ENCODE measurements at regions not wholly inside any gene's neighbourhood (a gene's known extent, or its start where the extent isn't known, plus 50 kb on each side); places are given as distances from the start of the nearest gene placed in this dataset.

DNA sequence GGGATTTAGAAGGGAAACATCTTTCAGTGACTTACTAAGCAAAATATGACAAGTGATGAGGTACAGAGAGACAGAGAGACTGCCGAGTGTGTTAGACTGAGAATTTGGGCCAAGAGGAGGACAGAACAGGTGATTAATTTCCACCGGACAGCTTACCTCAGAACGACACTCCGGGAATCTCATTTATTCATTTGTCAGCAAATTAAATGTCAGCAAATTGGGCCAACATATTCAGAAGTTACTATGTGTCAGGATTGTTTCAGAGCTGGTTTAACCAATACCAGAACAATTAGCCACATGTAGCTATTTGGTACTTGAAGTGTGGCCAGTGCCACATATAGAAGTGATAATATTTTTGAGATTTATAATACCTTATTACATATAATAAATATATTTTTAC is 232.6 kb upstream of the CNTN3 start:
- no peaks in the 10 kb centered on the region for H3K27me3 ChIP-seq (ENCODE audit: control insufficient read depth in 4 of 4, insufficient read depth in 4 of 4, low read length in 3 of 4)
- WGBS, result 84% methylated on average over 4 of the region's 4 CpGs
- no peak overlapping the region for H3K4me3 ChIP-seq (ENCODE audit: low read depth in 1 of 3, low read length in 3 of 3)
- H3K4me1 ChIP-seq (ENCODE audit: control insufficient read depth in 4 of 4, insufficient read depth in 4 of 4, low read length in 3 of 4), result no peaks in the 10 kb centered on the region
- H3K36me3 ChIP-seq (ENCODE audit: control insufficient read depth in 4 of 4, insufficient read depth in 3 of 4, low read depth in 1 of 4, low read length in 3 of 4), result no peaks in the 10 kb centered on the region
- H3K27ac ChIP-seq (ENCODE audit: low read depth in 1 of 2, low read length in 2 of 2), result no peak overlapping the region
- TF ChIP-seq RAD21 (IDR thresholded peaks at IDR 0.05) (no peak), JUND (IDR thresholded peaks at IDR 0.05) (no peak), TAF1 (conservative IDR thresholded peaks at IDR 0.05) (no peak), HNF4A (conservative IDR thresholded peaks at IDR 0.05) (no peak), RXRA (IDR thresholded peaks at IDR 0.05) (no peak), GABPA (IDR thresholded peaks at IDR 0.05 in 1 of 2, conservative IDR thresholded peaks at IDR 0.05 in 1 of 2) (no peak), FOXA1 (IDR thresholded peaks at IDR 0.05) (no peak), YY1 (IDR thresholded peaks at IDR 0.05) (no peak), EGR1 (IDR thresholded peaks at IDR 0.05; ENCODE audit: low read depth in 2 of 2) (no peak), HNF4G (IDR thresholded peaks at IDR 0.05) (no peak), FOXA2 (IDR thresholded peaks at IDR 0.05) (no peak), NR2F2 (IDR thresholded peaks at IDR 0.05) (no peak)
- TF ChIP-seq, protein P1, sequence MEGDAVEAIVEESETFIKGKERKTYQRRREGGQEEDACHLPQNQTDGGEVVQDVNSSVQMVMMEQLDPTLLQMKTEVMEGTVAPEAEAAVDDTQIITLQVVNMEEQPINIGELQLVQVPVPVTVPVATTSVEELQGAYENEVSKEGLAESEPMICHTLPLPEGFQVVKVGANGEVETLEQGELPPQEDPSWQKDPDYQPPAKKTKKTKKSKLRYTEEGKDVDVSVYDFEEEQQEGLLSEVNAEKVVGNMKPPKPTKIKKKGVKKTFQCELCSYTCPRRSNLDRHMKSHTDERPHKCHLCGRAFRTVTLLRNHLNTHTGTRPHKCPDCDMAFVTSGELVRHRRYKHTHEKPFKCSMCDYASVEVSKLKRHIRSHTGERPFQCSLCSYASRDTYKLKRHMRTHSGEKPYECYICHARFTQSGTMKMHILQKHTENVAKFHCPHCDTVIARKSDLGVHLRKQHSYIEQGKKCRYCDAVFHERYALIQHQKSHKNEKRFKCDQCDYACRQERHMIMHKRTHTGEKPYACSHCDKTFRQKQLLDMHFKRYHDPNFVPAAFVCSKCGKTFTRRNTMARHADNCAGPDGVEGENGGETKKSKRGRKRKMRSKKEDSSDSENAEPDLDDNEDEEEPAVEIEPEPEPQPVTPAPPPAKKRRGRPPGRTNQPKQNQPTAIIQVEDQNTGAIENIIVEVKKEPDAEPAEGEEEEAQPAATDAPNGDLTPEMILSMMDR (IDR thresholded peaks at IDR 0.05; ENCODE audit: low read depth, low read length, missing input control), result no peak
- TF ChIP-seq, protein P2, sequence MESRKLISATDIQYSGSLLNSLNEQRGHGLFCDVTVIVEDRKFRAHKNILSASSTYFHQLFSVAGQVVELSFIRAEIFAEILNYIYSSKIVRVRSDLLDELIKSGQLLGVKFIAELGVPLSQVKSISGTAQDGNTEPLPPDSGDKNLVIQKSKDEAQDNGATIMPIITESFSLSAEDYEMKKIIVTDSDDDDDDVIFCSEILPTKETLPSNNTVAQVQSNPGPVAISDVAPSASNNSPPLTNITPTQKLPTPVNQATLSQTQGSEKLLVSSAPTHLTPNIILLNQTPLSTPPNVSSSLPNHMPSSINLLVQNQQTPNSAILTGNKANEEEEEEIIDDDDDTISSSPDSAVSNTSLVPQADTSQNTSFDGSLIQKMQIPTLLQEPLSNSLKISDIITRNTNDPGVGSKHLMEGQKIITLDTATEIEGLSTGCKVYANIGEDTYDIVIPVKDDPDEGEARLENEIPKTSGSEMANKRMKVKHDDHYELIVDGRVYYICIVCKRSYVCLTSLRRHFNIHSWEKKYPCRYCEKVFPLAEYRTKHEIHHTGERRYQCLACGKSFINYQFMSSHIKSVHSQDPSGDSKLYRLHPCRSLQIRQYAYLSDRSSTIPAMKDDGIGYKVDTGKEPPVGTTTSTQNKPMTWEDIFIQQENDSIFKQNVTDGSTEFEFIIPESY (IDR thresholded peaks at IDR 0.05), result no peak
- TF ChIP-seq, protein P3, sequence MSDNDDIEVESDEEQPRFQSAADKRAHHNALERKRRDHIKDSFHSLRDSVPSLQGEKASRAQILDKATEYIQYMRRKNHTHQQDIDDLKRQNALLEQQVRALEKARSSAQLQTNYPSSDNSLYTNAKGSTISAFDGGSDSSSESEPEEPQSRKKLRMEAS (IDR thresholded peaks at IDR 0.05), result no peak
- TF ChIP-seq, protein P4, sequence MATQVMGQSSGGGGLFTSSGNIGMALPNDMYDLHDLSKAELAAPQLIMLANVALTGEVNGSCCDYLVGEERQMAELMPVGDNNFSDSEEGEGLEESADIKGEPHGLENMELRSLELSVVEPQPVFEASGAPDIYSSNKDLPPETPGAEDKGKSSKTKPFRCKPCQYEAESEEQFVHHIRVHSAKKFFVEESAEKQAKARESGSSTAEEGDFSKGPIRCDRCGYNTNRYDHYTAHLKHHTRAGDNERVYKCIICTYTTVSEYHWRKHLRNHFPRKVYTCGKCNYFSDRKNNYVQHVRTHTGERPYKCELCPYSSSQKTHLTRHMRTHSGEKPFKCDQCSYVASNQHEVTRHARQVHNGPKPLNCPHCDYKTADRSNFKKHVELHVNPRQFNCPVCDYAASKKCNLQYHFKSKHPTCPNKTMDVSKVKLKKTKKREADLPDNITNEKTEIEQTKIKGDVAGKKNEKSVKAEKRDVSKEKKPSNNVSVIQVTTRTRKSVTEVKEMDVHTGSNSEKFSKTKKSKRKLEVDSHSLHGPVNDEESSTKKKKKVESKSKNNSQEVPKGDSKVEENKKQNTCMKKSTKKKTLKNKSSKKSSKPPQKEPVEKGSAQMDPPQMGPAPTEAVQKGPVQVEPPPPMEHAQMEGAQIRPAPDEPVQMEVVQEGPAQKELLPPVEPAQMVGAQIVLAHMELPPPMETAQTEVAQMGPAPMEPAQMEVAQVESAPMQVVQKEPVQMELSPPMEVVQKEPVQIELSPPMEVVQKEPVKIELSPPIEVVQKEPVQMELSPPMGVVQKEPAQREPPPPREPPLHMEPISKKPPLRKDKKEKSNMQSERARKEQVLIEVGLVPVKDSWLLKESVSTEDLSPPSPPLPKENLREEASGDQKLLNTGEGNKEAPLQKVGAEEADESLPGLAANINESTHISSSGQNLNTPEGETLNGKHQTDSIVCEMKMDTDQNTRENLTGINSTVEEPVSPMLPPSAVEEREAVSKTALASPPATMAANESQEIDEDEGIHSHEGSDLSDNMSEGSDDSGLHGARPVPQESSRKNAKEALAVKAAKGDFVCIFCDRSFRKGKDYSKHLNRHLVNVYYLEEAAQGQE (IDR thresholded peaks at IDR 0.05), result no peak
- TF ChIP-seq, protein P5, sequence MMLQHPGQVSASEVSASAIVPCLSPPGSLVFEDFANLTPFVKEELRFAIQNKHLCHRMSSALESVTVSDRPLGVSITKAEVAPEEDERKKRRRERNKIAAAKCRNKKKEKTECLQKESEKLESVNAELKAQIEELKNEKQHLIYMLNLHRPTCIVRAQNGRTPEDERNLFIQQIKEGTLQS (IDR thresholded peaks at IDR 0.05), result no peak
- DNase-seq (ENCODE audit: low spot score), result no peak
- H3K9ac ChIP-seq (ENCODE audit: low read depth in 1 of 2, low read length in 2 of 2), result no peak overlapping the region
- H3K9me3 ChIP-seq (ENCODE audit: control insufficient read depth in 4 of 4, low read length in 3 of 4), result no peaks in the 10 kb centered on the region

DNA sequence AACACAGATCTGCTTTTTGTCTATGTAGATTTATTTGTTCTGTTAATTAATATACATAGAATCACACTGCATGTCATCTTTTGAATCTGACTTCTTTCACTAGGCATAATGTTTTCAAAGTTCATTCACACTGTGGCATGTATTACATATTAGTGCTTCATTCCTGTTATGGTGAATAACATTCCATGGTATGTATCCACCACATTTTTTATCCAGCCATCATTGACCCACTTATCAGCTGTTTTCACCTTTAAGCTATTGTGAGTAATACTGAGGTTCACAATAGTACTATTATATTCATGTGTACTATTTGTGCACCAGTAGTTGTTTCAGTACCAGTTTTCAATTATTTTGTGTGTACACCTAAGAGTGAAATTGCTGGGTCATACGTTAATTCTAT is 230.6 kb upstream of the CNTN3 start:
- TF ChIP-seq EGR1 (IDR thresholded peaks at IDR 0.05; ENCODE audit: low read depth in 2 of 2) (no peak), FOXA1 (IDR thresholded peaks at IDR 0.05) (no peak), JUND (IDR thresholded peaks at IDR 0.05) (no peak), SP1 (IDR thresholded peaks at IDR 0.05) (no peak), FOXA2 (IDR thresholded peaks at IDR 0.05) (no peak)
- TF ChIP-seq, protein P2 (IDR thresholded peaks at IDR 0.05), result no peak
- no peak for DNase-seq (ENCODE audit: low spot score)
- WGBS, result 63% methylated on average over 1 of the region's 1 CpG
- no peak overlapping the region for H3K9ac ChIP-seq (ENCODE audit: low read depth in 1 of 2, low read length in 2 of 2)
- H3K9me3 ChIP-seq (ENCODE audit: control insufficient read depth in 4 of 4, low read length in 3 of 4), result no peaks in the 10 kb centered on the region
- no peak overlapping the region for H3K4me3 ChIP-seq (ENCODE audit: low read depth in 1 of 3, low read length in 3 of 3)
- no peak overlapping the region for H3K27ac ChIP-seq (ENCODE audit: low read depth in 1 of 2, low read length in 2 of 2)
- no peaks in the 10 kb centered on the region for H3K27me3 ChIP-seq (ENCODE audit: control insufficient read depth in 4 of 4, insufficient read depth in 4 of 4, low read length in 3 of 4)
- H3K36me3 ChIP-seq (ENCODE audit: control insufficient read depth in 4 of 4, insufficient read depth in 3 of 4, low read depth in 1 of 4, low read length in 3 of 4), result no peaks in the 10 kb centered on the region
- no peaks in the 10 kb centered on the region for H3K4me1 ChIP-seq (ENCODE audit: control insufficient read depth in 4 of 4, insufficient read depth in 4 of 4, low read length in 3 of 4)

Measured in liver (tissue), 8 donors.